K562 (cell line): ENCODE measurements at regions not wholly inside any gene's neighbourhood (a gene's known extent, or its start where the extent isn't known, plus 50 kb on each side); places are given as distances from the start of the nearest gene placed in this dataset.

Source experiments
- ATAC-seq: fragments of 200-7000 bp; cut with Tn5 transposase; 3 replicates; pipeline ENCODE4 v1.9.1; 2020; ENCODE audit warnings: moderate library complexity
- BruUV-seq: library from RNA; stranded (reverse); fragments of 400-500 nt; replicated peaks from 2 replicates; lab custom pipeline; 2021; lab: Mats Ljungman, UMichigan
- CTCF ChIA-PET: fragments of 300-600 bp; formaldehyde crosslinking; extraction: SDS; loops from one replicate; lab custom pipeline; 2021; ENCODE audit warnings: low intra/inter-chr PET ratio; lab: Yijun Ruan, JAX
- POLR2A ChIA-PET: fragments of 300-600, 350-650 bp; sonication (Branson Sonifier 250); formaldehyde crosslinking; extraction: SDS; loops from one replicate; lab custom pipeline; 2021; ENCODE audit warnings: antibody characterized with exemption, inconsistent platforms; lab: Yijun Ruan, JAX
- DNase-seq, 4 experiments: peaks; one replicate each; pipeline versions ENCODE4 v3.0.0 to v3.0.0-alpha.2; 2011 to 2018; ENCODE audit warnings: low spot score in 3 of 4, mixed read lengths in 3 of 4; ENCODE audit errors: extremely low read depth in 1 of 4
- FAIRE-seq: peaks from 2 replicates; lab custom pipeline; 2011; peaks lifted over from hg19 to GRCh38; lab: Jason Lieb, UNC
- H2AFZ ChIP-seq: 2 replicates; pipeline ENCODE4 v1.6.0; 2011; ENCODE audit warnings: low read depth, low read length, control low read depth, inconsistent platforms
- H3K27ac ChIP-seq: fragments of 200-600 bp; 3 replicates; pipeline ENCODE4 v1.8.0; 2011; ENCODE audit warnings: low read depth, mild to moderate bottlenecking, control low read depth, inconsistent platforms, low read length, moderate library complexity, mixed read lengths; ENCODE audit errors: extremely low read depth
- H3K27me3 ChIP-seq, 2 experiments: fragments of 300-600 bp in 1 of 2; 2 replicates in 1 of 2; 3 replicates in 1 of 2; pipeline versions ENCODE4 v1.6.0 to v1.8.0; 2011; ENCODE audit warnings: inconsistent platforms in 2 of 2, low read length in 2 of 2, mild to moderate bottlenecking in 1 of 2, mixed read lengths in 1 of 2, moderate library complexity in 1 of 2; ENCODE audit not compliant: control insufficient read depth in 2 of 2, insufficient read depth in 2 of 2
- H3K36me3 ChIP-seq: fragments of 300-600 bp; 3 replicates; pipeline ENCODE4 v1.8.0; 2011; ENCODE audit warnings: mild to moderate bottlenecking, low read length, inconsistent platforms; ENCODE audit not compliant: control insufficient read depth, insufficient read depth
- H3K4me1 ChIP-seq, 2 experiments: fragments of 200-600 bp in 1 of 2; replicated peaks in 1 of 2; 2 replicates in 1 of 2; 3 replicates in 1 of 2; pipeline versions ENCODE4 v1.5.1 to v1.8.0; 2011; ENCODE audit warnings: inconsistent platforms in 2 of 2, low read length in 2 of 2, mild to moderate bottlenecking in 1 of 2, mixed read lengths in 1 of 2, moderate library complexity in 1 of 2; ENCODE audit not compliant: control insufficient read depth in 2 of 2, insufficient read depth in 2 of 2
- H3K4me2 ChIP-seq: 2 replicates; pipeline ENCODE4 v1.6.1; 2011; ENCODE audit warnings: low read length, control low read depth, inconsistent platforms, mixed read lengths; ENCODE audit not compliant: insufficient read depth
- H3K4me3 ChIP-seq: fragments of 200-600 bp; sonication (generic), shearing (Covaris generic); 2 replicates; pipeline ENCODE4 v1.5.1; 2016; ENCODE audit warnings: control low read depth, inconsistent platforms
- H3K79me2 ChIP-seq: fragments of 200-600 bp; 3 replicates; pipeline ENCODE4 v1.8.0; 2011; ENCODE audit warnings: low read length, inconsistent platforms; ENCODE audit not compliant: control insufficient read depth, insufficient read depth
- H3K9ac ChIP-seq, 2 experiments: 2 replicates each; pipeline versions ENCODE4 v1.6.0 to v1.6.1; 2011; ENCODE audit warnings: low read depth in 2 of 2, low read length in 2 of 2, control low read depth in 1 of 2, inconsistent platforms in 1 of 2, mild to moderate bottlenecking in 1 of 2, mixed read lengths in 1 of 2; ENCODE audit not compliant: insufficient read depth in 1 of 2
- H3K9me1 ChIP-seq: one replicate; pipeline ENCODE4 v1.6.0; 2011; ENCODE audit warnings: inconsistent platforms, mild to moderate bottlenecking, low read length, moderate library complexity; ENCODE audit not compliant: control insufficient read depth, insufficient read depth
- H3K9me3 ChIP-seq: replicated peaks from 2 replicates; pipeline ENCODE4 v1.5.1; 2011; ENCODE audit warnings: low read depth, low read length, inconsistent platforms; ENCODE audit not compliant: control insufficient read depth, insufficient read depth
- H4K20me1 ChIP-seq: replicated peaks from 2 replicates; pipeline ENCODE4 v1.6.1; 2011; ENCODE audit warnings: low read length, inconsistent platforms, mixed read lengths; ENCODE audit not compliant: control insufficient read depth, insufficient read depth
- BRF1 ChIP-seq: IDR thresholded peaks from 3 replicates; pipeline ENCODE4 v1.6.1; 2011; ENCODE audit warnings: borderline replicate concordance, mild to moderate bottlenecking; ENCODE audit not compliant: insufficient read length; ENCODE audit errors: extremely low read depth
- CTBP1 ChIP-seq: fragments of 450-650 bp; IDR thresholded peaks from 2 replicates; pipeline ENCODE4 v1.6.1; 2016; ENCODE audit warnings: borderline replicate concordance
- DNMT1 ChIP-seq: fragments of 450-650 bp; IDR thresholded peaks from 2 replicates; pipeline ENCODE4 v1.6.1; 2016; ENCODE audit warnings: antibody characterized with exemption, mild to moderate bottlenecking
- FOXM1 ChIP-seq, 2 experiments: fragments of 450-650 bp in 1 of 2; sonication (generic) in 1 of 2; formaldehyde crosslinking in 1 of 2; IDR thresholded peaks; 2 replicates each; pipeline versions ENCODE4 v1.6.1 to v1.9.0; 2017 to 2022; ENCODE audit warnings: low read depth in 2 of 2, mild to moderate bottlenecking in 2 of 2, missing genetic modification reagents in 1 of 2, moderate library complexity in 1 of 2
- JUNB ChIP-seq: fragments of 450-650 bp; formaldehyde crosslinking; conservative IDR thresholded peaks from 2 replicates; pipeline ENCODE4 v1.4.0; 2020; ENCODE audit warnings: mild to moderate bottlenecking
- MYNN ChIP-seq, 2 experiments: sonication (generic); formaldehyde crosslinking in 1 of 2; IDR thresholded peaks; 2 replicates each; pipeline versions ENCODE4 v1.5.0 to v1.6.1; 2016 to 2020; ENCODE audit warnings: antibody characterized with exemption in 1 of 2, missing genetic modification reagents in 1 of 2
- NCOA2 ChIP-seq, 2 experiments: fragments of 450-650 bp; IDR thresholded peaks; 2 replicates each; pipeline ENCODE4 v1.6.1; 2018; ENCODE audit warnings: mild to moderate bottlenecking in 2 of 2, moderate library complexity in 1 of 2; ENCODE audit not compliant: partially characterized antibody in 2 of 2
- NR2C2 ChIP-seq, 2 experiments: fragments of 200-800 bp in 1 of 2; sonication (Bioruptor generic) in 1 of 2; sonication (generic) in 1 of 2; formaldehyde crosslinking in 1 of 2; IDR thresholded peaks; 2 replicates each; pipeline versions ENCODE4 v1.6.1 to v1.8.0; 2016 to 2022; ENCODE audit warnings: mild to moderate bottlenecking in 1 of 2, missing compliant biosample characterization in 1 of 2, missing genetic modification characterization in 1 of 2, missing genetic modification reagents in 1 of 2
- ZNF436 ChIP-seq: fragments of 250-450, 450-650 bp; sonication (Bioruptor Pico); formaldehyde crosslinking; IDR thresholded peaks from 2 replicates; pipeline ENCODE4 v1.7.0; 2020; ENCODE audit warnings: mild to moderate bottlenecking
- ZNF445 ChIP-seq: fragments of 250-450 bp; sonication (Bioruptor Pico); IDR thresholded peaks from 2 replicates; pipeline ENCODE4 v1.4.0; 2020; ENCODE audit warnings: low read depth, mild to moderate bottlenecking, moderate library complexity
- WGBS: fragments of 100-300 bp; shearing (Covaris generic); methylation state at CpG from one replicate; pipeline ENCODE4 v1.1.6; 2016; ENCODE audit warnings: low coverage, mixed read lengths; ENCODE audit not compliant: insufficient coverage; ENCODE audit errors: missing lambda C conversion rate; 5-methylcytosine and 5-hydroxymethylcytosine counted together
- in situ Hi-C: fragments of 300-500 bp; cut with MboI; formaldehyde crosslinking; loops from 4 replicates; pipeline ENCODE4 v1.15.0; 2018; ENCODE audit warnings: inconsistent platforms, mixed read lengths
- intact Hi-C: fragments of 100-400 bp; cut with micrococcal nuclease; formaldehyde crosslinking; loops from 2 replicates; pipeline ENCODE4 v1.14.2; 2022
- TF ChIP-seq, protein P1 (sequence below), 2 experiments: fragments of 450-650 bp; IDR thresholded peaks; 2 replicates each; pipeline ENCODE4 v1.6.1; 2016
- TF ChIP-seq, protein P2 (sequence below): fragments of 250-450 bp; sonication (Bioruptor Pico); IDR thresholded peaks from 2 replicates; pipeline ENCODE4 v1.8.0; 2021; ENCODE audit warnings: moderate library complexity, mild to moderate bottlenecking, inconsistent platforms
- TF ChIP-seq, protein P3 (sequence below): fragments of 450-650 bp; IDR thresholded peaks from 2 replicates; pipeline ENCODE4 v1.6.1; 2016; ENCODE audit warnings: mild to moderate bottlenecking
- TF ChIP-seq, protein P4 (sequence below): fragments of 450-650 bp; IDR thresholded peaks from 2 replicates; pipeline ENCODE4 v1.6.1; 2016; ENCODE audit warnings: borderline replicate concordance

DNA sequence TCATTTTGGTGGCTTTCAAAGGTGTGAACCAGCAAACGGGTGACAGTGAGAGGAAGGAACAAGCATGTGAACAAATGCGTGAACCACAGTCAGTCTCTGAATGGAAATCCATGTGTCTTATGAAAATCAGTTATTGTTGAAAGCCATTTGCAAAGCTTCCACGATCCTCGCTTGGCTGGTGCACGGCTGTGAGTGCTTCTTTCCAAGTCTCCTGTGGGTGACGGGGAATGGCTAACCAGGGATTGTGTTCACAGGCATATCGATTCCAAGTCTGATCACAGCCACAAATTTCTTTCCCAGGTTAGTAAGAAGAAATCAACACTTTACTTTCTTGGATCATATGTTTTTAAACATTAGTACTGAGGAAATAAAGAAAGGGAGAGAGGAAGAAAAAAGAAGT, 556.9 kb upstream of the RBFOX1 start (continued):
- no peak for TF ChIP-seq NCOA2 (IDR thresholded peaks at IDR 0.05; ENCODE audit: partially characterized antibody in 2 of 2)
- TF ChIP-seq ZNF445 (CRISPR knock-in tag) = no peak
- no peak for TF ChIP-seq JUNB
- TF ChIP-seq FOXM1 (IDR thresholded peaks at IDR 0.05; ENCODE audit: low read depth) = no peak
- no peak for TF ChIP-seq FOXM1 (CRISPR knock-in tag; IDR thresholded peaks at IDR 0.05; ENCODE audit: low read depth)
- TF ChIP-seq, protein P1, sequence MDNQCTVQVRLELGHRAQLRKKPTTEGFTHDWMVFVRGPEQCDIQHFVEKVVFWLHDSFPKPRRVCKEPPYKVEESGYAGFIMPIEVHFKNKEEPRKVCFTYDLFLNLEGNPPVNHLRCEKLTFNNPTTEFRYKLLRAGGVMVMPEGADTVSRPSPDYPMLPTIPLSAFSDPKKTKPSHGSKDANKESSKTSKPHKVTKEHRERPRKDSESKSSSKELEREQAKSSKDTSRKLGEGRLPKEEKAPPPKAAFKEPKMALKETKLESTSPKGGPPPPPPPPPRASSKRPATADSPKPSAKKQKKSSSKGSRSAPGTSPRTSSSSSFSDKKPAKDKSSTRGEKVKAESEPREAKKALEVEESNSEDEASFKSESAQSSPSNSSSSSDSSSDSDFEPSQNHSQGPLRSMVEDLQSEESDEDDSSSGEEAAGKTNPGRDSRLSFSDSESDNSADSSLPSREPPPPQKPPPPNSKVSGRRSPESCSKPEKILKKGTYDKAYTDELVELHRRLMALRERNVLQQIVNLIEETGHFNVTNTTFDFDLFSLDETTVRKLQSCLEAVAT (IDR thresholded peaks at IDR 0.05) = no peak
- TF ChIP-seq ZNF436 (CRISPR knock-in tag) = no peak
- TF ChIP-seq, protein P2, sequence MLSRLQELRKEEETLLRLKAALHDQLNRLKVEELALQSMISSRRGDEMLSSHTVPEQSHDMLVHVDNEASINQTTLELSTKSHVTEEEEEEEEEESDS = no peak
- TF ChIP-seq, all 486 proteins: peak for 0

DNA sequence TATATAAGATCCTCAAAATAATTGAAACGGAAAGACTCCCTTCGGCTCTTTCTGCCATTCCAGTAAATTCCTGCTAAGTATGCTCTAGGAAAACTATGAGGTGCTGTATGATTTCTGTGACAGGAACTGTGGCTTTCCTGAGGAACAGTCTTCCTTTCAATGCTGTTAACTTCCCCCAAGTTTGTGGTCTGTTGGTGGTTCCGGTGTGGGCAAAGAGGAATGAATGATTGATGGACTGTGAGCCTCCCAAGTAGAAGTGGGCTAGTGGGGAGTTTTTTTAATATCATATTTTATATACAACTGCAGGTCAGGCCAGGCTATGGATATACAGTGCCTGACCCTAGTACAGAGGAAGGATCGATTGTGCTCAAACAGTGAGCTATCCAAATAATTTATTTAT, 560.7 kb upstream of the RBFOX1 start:
- Histone ChIP-seq H3K27me3 (no peaks in the 10 kb centered on the region; a peak in 1 of 5 replicates), H3K4me3 (no peak overlapping the region), H3K9me3 (no peaks in the 10 kb centered on the region), H3K9me1 (no peaks in the 10 kb centered on the region), H3K4me2 (no peak overlapping the region), H3K4me1 (no peaks in the 10 kb centered on the region), H3K9ac (no peak overlapping the region), H3K27ac (no peak overlapping the region), H3K36me3 (no peaks in the 10 kb centered on the region), H2AFZ (no peak overlapping the region)
- intact Hi-C loops = no loop called here
- ATAC-seq (no peak), DNase-seq (no peak)
- ChIA-PET POLR2A (no interaction called here), CTCF (no interaction called here)
- in situ Hi-C loops = no loop called here
- BruUV-seq = no TSS peak
- WGBS = 0% methylated on average over 4 of the region's 4 CpGs
- TF ChIP-seq MYNN (IDR thresholded peaks at IDR 0.05) (no peak), MYNN (CRISPR knock-in tag; IDR thresholded peaks at IDR 0.05) (no peak), CTBP1 (no peak), NR2C2 (CRISPR knock-in tag; IDR thresholded peaks at IDR 0.05) (no peak), NR2C2 (tag; IDR thresholded peaks at IDR 0.05) (no peak), BRF1 (no peak), DNMT1 (no peak)
- TF ChIP-seq, protein P3, sequence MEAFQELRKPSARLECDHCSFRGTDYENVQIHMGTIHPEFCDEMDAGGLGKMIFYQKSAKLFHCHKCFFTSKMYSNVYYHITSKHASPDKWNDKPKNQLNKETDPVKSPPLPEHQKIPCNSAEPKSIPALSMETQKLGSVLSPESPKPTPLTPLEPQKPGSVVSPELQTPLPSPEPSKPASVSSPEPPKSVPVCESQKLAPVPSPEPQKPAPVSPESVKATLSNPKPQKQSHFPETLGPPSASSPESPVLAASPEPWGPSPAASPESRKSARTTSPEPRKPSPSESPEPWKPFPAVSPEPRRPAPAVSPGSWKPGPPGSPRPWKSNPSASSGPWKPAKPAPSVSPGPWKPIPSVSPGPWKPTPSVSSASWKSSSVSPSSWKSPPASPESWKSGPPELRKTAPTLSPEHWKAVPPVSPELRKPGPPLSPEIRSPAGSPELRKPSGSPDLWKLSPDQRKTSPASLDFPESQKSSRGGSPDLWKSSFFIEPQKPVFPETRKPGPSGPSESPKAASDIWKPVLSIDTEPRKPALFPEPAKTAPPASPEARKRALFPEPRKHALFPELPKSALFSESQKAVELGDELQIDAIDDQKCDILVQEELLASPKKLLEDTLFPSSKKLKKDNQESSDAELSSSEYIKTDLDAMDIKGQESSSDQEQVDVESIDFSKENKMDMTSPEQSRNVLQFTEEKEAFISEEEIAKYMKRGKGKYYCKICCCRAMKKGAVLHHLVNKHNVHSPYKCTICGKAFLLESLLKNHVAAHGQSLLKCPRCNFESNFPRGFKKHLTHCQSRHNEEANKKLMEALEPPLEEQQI = no peak
- TF ChIP-seq, protein P4, sequence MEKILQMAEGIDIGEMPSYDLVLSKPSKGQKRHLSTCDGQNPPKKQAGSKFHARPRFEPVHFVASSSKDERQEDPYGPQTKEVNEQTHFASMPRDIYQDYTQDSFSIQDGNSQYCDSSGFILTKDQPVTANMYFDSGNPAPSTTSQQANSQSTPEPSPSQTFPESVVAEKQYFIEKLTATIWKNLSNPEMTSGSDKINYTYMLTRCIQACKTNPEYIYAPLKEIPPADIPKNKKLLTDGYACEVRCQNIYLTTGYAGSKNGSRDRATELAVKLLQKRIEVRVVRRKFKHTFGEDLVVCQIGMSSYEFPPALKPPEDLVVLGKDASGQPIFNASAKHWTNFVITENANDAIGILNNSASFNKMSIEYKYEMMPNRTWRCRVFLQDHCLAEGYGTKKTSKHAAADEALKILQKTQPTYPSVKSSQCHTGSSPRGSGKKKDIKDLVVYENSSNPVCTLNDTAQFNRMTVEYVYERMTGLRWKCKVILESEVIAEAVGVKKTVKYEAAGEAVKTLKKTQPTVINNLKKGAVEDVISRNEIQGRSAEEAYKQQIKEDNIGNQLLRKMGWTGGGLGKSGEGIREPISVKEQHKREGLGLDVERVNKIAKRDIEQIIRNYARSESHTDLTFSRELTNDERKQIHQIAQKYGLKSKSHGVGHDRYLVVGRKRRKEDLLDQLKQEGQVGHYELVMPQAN = no peak
- TF ChIP-seq, all 486 proteins: peak for 0
- no peaks in the 10 kb centered on the region for H3K79me2 ChIP-seq
- no peak for FAIRE-seq
- H4K20me1 ChIP-seq = no peaks in the 10 kb centered on the region
